HEK293 (cell line): ENCODE measurements at regions not wholly inside any gene's neighbourhood (a gene's known extent, or its start where the extent isn't known, plus 50 kb on each side); places are given as distances from the start of the nearest gene placed in this dataset.

Source experiments
- CTCF ChIA-PET: fragments of 350-600 bp; formaldehyde crosslinking; extraction: SDS; loops from one replicate; lab custom pipeline; 2021; ENCODE audit warnings: antibody characterized with exemption; lab: Yijun Ruan, JAX
- POLR2A ChIA-PET: fragments of 300-600 bp; formaldehyde crosslinking; extraction: SDS; loops from one replicate; lab custom pipeline; 2020; ENCODE audit warnings: antibody characterized with exemption, inconsistent platforms; lab: Yijun Ruan, JAX
- H3K27ac ChIP-seq: fragments of 200-500 bp; sonication (Bioruptor generic); 2 replicates; pipeline ENCODE4 v1.5.1; 2014; ENCODE audit warnings: low read depth, low read length, control low read depth, inconsistent platforms; ENCODE audit errors: extremely low read depth
- H3K36me3 ChIP-seq, 2 experiments: fragments of 200-500 bp in 1 of 2; sonication (Bioruptor generic) in 1 of 2; 1 replicate in 1 of 2; 2 replicates in 1 of 2; pipeline ENCODE4 v1.5.1; 2014 to 2017; ENCODE audit warnings: inconsistent platforms in 2 of 2, low read length in 2 of 2; ENCODE audit not compliant: control insufficient read depth in 2 of 2, insufficient read depth in 1 of 2
- H3K4me1 ChIP-seq: fragments of 200-500 bp; sonication (Bioruptor generic); 2 replicates; pipeline ENCODE4 v1.5.1; 2014; ENCODE audit warnings: mild to moderate bottlenecking, low read length, inconsistent platforms; ENCODE audit not compliant: control insufficient read depth, insufficient read depth
- H3K4me3 ChIP-seq: 2 replicates; pipeline ENCODE4 v1.5.1; 2011; ENCODE audit warnings: low read depth, mild to moderate bottlenecking, control low read depth, low read length, moderate library complexity
- H3K9me3 ChIP-seq: fragments of 200-500 bp; sonication (Bioruptor generic); 2 replicates; pipeline ENCODE4 v1.5.1; 2014; ENCODE audit warnings: low read depth, low read length, inconsistent platforms; ENCODE audit not compliant: control insufficient read depth, insufficient read depth
- EGR2 ChIP-seq: fragments of 450-650 bp; formaldehyde crosslinking; IDR thresholded peaks from 2 replicates; pipeline ENCODE4 v1.5.1; 2016; ENCODE audit warnings: low read depth, missing biosample characterization, missing genetic modification characterization
- HOXD13 ChIP-seq: sonication (generic); formaldehyde crosslinking; IDR thresholded peaks from 2 replicates; pipeline ENCODE4 v1.8.0; 2022; ENCODE audit warnings: missing genetic modification reagents, borderline replicate concordance
- INSM2 ChIP-seq: fragments of 450-650 bp; formaldehyde crosslinking; IDR thresholded peaks from 2 replicates; pipeline ENCODE4 v1.5.1; 2016; ENCODE audit warnings: missing biosample characterization, missing genetic modification characterization
- ZBTB1 ChIP-seq: fragments of 450-650 bp; formaldehyde crosslinking; IDR thresholded peaks from 2 replicates; pipeline ENCODE4 v1.5.1; 2016; ENCODE audit warnings: missing biosample characterization, missing genetic modification characterization
- ZNF133 ChIP-seq: fragments of 450-650 bp; formaldehyde crosslinking; IDR thresholded peaks from 2 replicates; pipeline ENCODE4 v1.5.1; 2016; ENCODE audit warnings: missing biosample characterization, missing genetic modification characterization
- ZNF138 ChIP-seq: fragments of 450-650 bp; formaldehyde crosslinking; IDR thresholded peaks from 2 replicates; pipeline ENCODE4 v1.5.1; 2016; ENCODE audit warnings: missing biosample characterization, missing genetic modification characterization, borderline replicate concordance
- ZNF157 ChIP-seq: fragments of 450-650 bp; formaldehyde crosslinking; IDR thresholded peaks from 2 replicates; pipeline ENCODE4 v1.5.1; 2016; ENCODE audit warnings: missing biosample characterization, missing genetic modification characterization
- ZNF16 ChIP-seq: fragments of 450-650 bp; formaldehyde crosslinking; IDR thresholded peaks from 2 replicates; pipeline ENCODE4 v1.5.1; 2016; ENCODE audit warnings: low read depth, missing biosample characterization, missing genetic modification characterization
- ZNF23 ChIP-seq: fragments of 450-650 bp; formaldehyde crosslinking; IDR thresholded peaks from 2 replicates; pipeline ENCODE4 v1.5.1; 2016; ENCODE audit warnings: missing biosample characterization, missing genetic modification characterization, borderline replicate concordance
- ZNF292 ChIP-seq: fragments of 450-650 bp; formaldehyde crosslinking; IDR thresholded peaks from 2 replicates; pipeline ENCODE4 v1.5.1; 2016; ENCODE audit warnings: low read depth, missing biosample characterization, missing genetic modification characterization, borderline replicate concordance
- ZNF341 ChIP-seq: fragments of 450-650 bp; formaldehyde crosslinking; IDR thresholded peaks from 2 replicates; pipeline ENCODE4; 2016; ENCODE audit warnings: low read depth, missing biosample characterization, missing genetic modification characterization
- ZNF37A ChIP-seq: fragments of 450-650 bp; IDR thresholded peaks from 2 replicates; pipeline ENCODE4 v1.5.1; 2018; ENCODE audit warnings: missing biosample characterization, missing genetic modification characterization
- ZNF398 ChIP-seq: fragments of 450-650 bp; formaldehyde crosslinking; IDR thresholded peaks from 2 replicates; pipeline ENCODE4 v1.5.1; 2017; ENCODE audit warnings: missing biosample characterization, missing genetic modification characterization
- ZNF529 ChIP-seq: fragments of 450-650 bp; formaldehyde crosslinking; IDR thresholded peaks from 2 replicates; pipeline ENCODE4 v1.5.1; 2017; ENCODE audit warnings: missing genetic modification characterization, missing biosample characterization; ENCODE audit not compliant: insufficient replicate concordance
- ZNF549 ChIP-seq: fragments of 450-650 bp; IDR thresholded peaks from 2 replicates; pipeline ENCODE4 v1.5.1; 2018; ENCODE audit warnings: missing biosample characterization, missing genetic modification characterization, mild to moderate bottlenecking, inconsistent platforms, moderate library complexity
- ZNF561 ChIP-seq: fragments of 450-650 bp; IDR thresholded peaks from 2 replicates; pipeline ENCODE4 v1.5.1; 2018; ENCODE audit warnings: missing biosample characterization, missing genetic modification characterization, borderline replicate concordance
- ZNF621 ChIP-seq: fragments of 450-650 bp; formaldehyde crosslinking; IDR thresholded peaks from 2 replicates; pipeline ENCODE4 v1.5.1; 2017; ENCODE audit warnings: missing biosample characterization, missing genetic modification characterization
- ZNF76 ChIP-seq: fragments of 450-650 bp; formaldehyde crosslinking; IDR thresholded peaks from 2 replicates; pipeline ENCODE4; 2016; ENCODE audit warnings: low read depth, missing biosample characterization, missing genetic modification characterization, borderline replicate concordance
- ZNF776 ChIP-seq: fragments of 450-650 bp; formaldehyde crosslinking; IDR thresholded peaks from 2 replicates; pipeline ENCODE4 v1.5.0; 2017; ENCODE audit warnings: missing biosample characterization, missing genetic modification characterization, borderline replicate concordance
- ZNF785 ChIP-seq: fragments of 450-650 bp; formaldehyde crosslinking; IDR thresholded peaks from 2 replicates; pipeline ENCODE4 v1.5.1; 2016; ENCODE audit warnings: missing biosample characterization, missing genetic modification characterization
- ZNF843 ChIP-seq: fragments of 450-650 bp; formaldehyde crosslinking; IDR thresholded peaks from 2 replicates; pipeline ENCODE4 v1.5.1; 2016; ENCODE audit warnings: missing biosample characterization, missing genetic modification characterization
- TF ChIP-seq, protein P1 (sequence below): fragments of 450-650 bp; formaldehyde crosslinking; IDR thresholded peaks from 2 replicates; pipeline ENCODE4 v1.5.1; 2016; ENCODE audit warnings: missing biosample characterization, missing genetic modification characterization
- TF ChIP-seq, protein P2 (sequence below): fragments of 450-650 bp; formaldehyde crosslinking; IDR thresholded peaks from 2 replicates; pipeline ENCODE4 v1.5.1; 2016; ENCODE audit warnings: missing biosample characterization, missing genetic modification characterization

DNA sequence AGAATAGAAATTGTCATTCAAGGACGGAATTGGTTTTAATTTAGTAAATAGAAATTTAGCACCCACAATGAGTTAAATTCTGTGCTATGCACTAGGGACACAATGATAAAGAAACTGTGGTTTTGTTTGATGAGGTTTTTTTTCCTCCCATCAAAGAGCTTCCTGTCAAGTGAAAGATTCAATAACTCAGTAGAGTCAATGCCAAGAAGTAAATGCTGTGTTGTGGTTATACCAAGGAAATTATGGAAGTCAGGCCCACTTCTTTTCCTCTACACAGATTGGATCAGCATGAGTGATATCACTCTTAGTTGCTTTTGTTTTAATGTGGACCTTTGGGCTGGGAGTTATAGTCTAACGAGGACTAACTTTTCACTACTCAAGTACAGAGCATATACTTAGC is 1269.6 kb upstream of the ADGRL2 start (continued):
- TF ChIP-seq, protein P1, sequence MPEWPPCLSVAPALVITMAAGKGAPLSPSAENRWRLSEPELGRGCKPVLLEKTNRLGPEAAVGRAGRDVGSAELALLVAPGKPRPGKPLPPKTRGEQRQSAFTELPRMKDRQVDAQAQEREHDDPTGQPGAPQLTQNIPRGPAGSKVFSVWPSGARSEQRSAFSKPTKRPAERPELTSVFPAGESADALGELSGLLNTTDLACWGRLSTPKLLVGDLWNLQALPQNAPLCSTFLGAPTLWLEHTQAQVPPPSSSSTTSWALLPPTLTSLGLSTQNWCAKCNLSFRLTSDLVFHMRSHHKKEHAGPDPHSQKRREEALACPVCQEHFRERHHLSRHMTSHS (tag by site-specific recombination), result no peak

GRCh38 chr1:80529546-80529945 is 1271.2 kb upstream of the ADGRL2 start:
- no peak for TF ChIP-seq INSM2 (tag by site-specific recombination)
- no peak for TF ChIP-seq ZBTB1
- no peak for TF ChIP-seq ZNF76
- TF ChIP-seq ZNF529, result no peak
- no peak for TF ChIP-seq ZNF138 (tag by site-specific recombination)
- no peak for TF ChIP-seq ZNF398 (tag by site-specific recombination)
- TF ChIP-seq ZNF23 (tag by site-specific recombination), result no peak
- no peak for TF ChIP-seq ZNF292 (tag by site-specific recombination)
- no peak for TF ChIP-seq ZNF37A (tag by site-specific recombination)
- no peak for TF ChIP-seq ZNF549 (tag by site-specific recombination)
- TF ChIP-seq HOXD13 (CRISPR knock-in tag), result no peak
- TF ChIP-seq, protein P2, sequence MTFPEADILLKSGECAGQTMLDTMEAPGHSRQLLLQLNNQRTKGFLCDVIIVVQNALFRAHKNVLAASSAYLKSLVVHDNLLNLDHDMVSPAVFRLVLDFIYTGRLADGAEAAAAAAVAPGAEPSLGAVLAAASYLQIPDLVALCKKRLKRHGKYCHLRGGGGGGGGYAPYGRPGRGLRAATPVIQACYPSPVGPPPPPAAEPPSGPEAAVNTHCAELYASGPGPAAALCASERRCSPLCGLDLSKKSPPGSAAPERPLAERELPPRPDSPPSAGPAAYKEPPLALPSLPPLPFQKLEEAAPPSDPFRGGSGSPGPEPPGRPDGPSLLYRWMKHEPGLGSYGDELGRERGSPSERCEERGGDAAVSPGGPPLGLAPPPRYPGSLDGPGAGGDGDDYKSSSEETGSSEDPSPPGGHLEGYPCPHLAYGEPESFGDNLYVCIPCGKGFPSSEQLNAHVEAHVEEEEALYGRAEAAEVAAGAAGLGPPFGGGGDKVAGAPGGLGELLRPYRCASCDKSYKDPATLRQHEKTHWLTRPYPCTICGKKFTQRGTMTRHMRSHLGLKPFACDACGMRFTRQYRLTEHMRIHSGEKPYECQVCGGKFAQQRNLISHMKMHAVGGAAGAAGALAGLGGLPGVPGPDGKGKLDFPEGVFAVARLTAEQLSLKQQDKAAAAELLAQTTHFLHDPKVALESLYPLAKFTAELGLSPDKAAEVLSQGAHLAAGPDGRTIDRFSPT, result no peak
- TF ChIP-seq ZNF776 (tag by site-specific recombination), result no peak
- no peak for TF ChIP-seq ZNF621 (tag by site-specific recombination)
- Histone ChIP-seq H3K4me1 (peaks cover 3% of the 10 kb centered on the region; the same call in 1 of the 2 replicates), H3K27ac (no peak overlapping the region), H3K36me3 (no peaks in the 10 kb centered on the region), H3K9me3 (no peaks in the 10 kb centered on the region), H3K4me3 (no peak overlapping the region)
- ChIA-PET CTCF (no interaction called here), POLR2A (no interaction called here)

- H3K4me1 ChIP-seq, result no peaks in the 10 kb centered on the region
- H3K9me3 ChIP-seq, result no peaks in the 10 kb centered on the region
- TF ChIP-seq HOXD13 (CRISPR knock-in tag) (no peak), ZNF133 (tag by site-specific recombination) (no peak), ZNF16 (tag by site-specific recombination) (no peak), ZNF561 (tag by site-specific recombination) (no peak), ZNF23 (tag by site-specific recombination) (no peak), ZNF341 (tag by site-specific recombination) (no peak), ZNF157 (tag by site-specific recombination) (no peak), ZNF785 (tag by site-specific recombination) (no peak), ZNF843 (tag by site-specific recombination) (no peak), EGR2 (tag by site-specific recombination) (no peak)
- ChIA-PET CTCF (interaction anchor here (0.6 to 1.1 kb wide), 2 partner anchors 134 to 216 kb away, joined by 3 to 5 read pairs; no protein-coding TSS in a partner anchor), POLR2A (no interaction called here)
- H3K4me3 ChIP-seq, result no peak overlapping the region
- no peak overlapping the region for H3K27ac ChIP-seq
- no peaks in the 10 kb centered on the region for H3K36me3 ChIP-seq
Observed at GRCh38 chr1:80523861-80524260, 1276.9 kb upstream of the ADGRL2 start.
